Thoracic aorta (tissue), 2 donors: ENCODE measurements at regions not wholly inside any gene's neighbourhood (a gene's known extent, or its start where the extent isn't known, plus 50 kb on each side); places are given as distances from the start of the nearest gene placed in this dataset.
"Not testable (repeated sequence)": the region's sequence is repeated elsewhere in the genome, so short reads cannot be mapped to it uniquely, and the experiment has no call there.

ENCODE experiments used
- ATAC-seq: fragments of 150-250 bp; one replicate; pipeline ENCODE4 v1.8.0; 2017; ENCODE audit warnings: low read depth; ENCODE audit not compliant: insufficient number of reproducible peaks, low FRiP score
- DNase-seq: peaks from one replicate; pipeline ENCODE4 v3.0.0-alpha.2; 2020; ENCODE audit warnings: low spot score
- H3K27ac ChIP-seq, 2 donors: fragments of 200-600 bp; sonication (generic); 1 replicate in 1 of 2; 2 replicates in 1 of 2; pipeline ENCODE4 v1.5.1; 2016; ENCODE audit warnings: mild to moderate bottlenecking in 2 of 2, moderate library complexity in 2 of 2
- H3K27me3 ChIP-seq: fragments of 200-600 bp; sonication (generic); replicated peaks from 2 replicates; pipeline ENCODE4 v1.6.0; 2016; ENCODE audit warnings: mild to moderate bottlenecking; ENCODE audit not compliant: insufficient read depth
- H3K36me3 ChIP-seq: fragments of 200-600 bp; sonication (generic); one replicate; pipeline ENCODE4 v1.5.1; 2016
- H3K4me1 ChIP-seq, 2 donors: fragments of 200-600 bp; sonication (generic); 1 replicate in 1 of 2; 2 replicates in 1 of 2; pipeline versions ENCODE4 v1.5.1 to v1.6.0; 2016; ENCODE audit warnings: low read depth in 2 of 2, mild to moderate bottlenecking in 1 of 2; ENCODE audit not compliant: control insufficient read depth in 1 of 2
- H3K4me3 ChIP-seq: fragments of 200-600 bp; sonication (generic); 2 replicates; pipeline ENCODE4 v1.5.1; 2016; ENCODE audit warnings: mild to moderate bottlenecking
- H3K9me3 ChIP-seq: fragments of 200-600 bp; sonication (generic); 2 replicates; pipeline ENCODE4 v1.5.1; 2016
- TF ChIP-seq, protein P1 (sequence below): fragments of 200-600 bp; sonication (generic); IDR thresholded peaks from one replicate; pipeline ENCODE4 v1.5.1; 2019; ENCODE audit warnings: antibody characterized with exemption

DNA sequence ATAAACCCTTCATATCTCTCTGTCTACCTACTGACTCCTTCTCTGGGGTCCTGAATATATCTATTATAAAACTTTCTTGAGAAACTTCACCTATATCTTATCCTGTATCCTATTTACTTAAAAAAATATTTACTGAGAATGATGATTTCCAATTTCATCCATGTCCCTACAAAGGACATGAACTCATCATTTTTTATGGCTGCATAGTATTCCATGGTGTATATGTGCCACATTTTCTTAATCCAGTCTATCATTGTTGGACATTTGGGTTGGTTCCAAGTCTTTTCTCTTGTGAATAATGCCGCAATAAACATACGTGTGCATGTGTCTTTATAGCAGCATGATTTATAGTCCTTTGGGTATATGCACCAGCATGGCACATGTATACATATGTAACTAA is 301.7 kb upstream of the RAI14 start:
- not testable (repeated sequence) for ATAC-seq, H3K27ac ChIP-seq, H3K4me1 ChIP-seq, H3K27me3 ChIP-seq, H3K36me3 ChIP-seq, DNase-seq, H3K4me3 ChIP-seq, H3K9me3 ChIP-seq

DNA sequence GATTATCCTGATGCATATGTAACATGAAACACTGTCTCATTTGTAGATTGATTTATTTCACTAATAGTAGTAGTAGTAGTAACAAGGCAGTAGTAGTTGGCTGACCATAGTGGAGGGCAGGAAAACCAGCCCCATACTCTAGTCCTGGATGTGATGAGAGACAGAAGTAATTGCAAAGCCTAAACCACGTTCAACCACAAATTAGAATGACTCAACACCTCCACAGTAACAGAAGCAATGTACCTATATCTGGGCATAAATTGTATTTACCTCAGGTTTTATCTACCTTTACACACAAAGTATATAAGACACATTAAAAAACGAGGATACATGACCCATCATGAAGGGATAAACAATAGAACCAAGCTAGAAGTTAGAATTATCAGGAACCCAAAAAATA is 284.7 kb upstream of the RAI14 start:
- not testable (repeated sequence) for H3K4me1 ChIP-seq, H3K4me3 ChIP-seq, H3K27me3 ChIP-seq, H3K36me3 ChIP-seq, DNase-seq, ATAC-seq, H3K9me3 ChIP-seq, H3K27ac ChIP-seq

DNA sequence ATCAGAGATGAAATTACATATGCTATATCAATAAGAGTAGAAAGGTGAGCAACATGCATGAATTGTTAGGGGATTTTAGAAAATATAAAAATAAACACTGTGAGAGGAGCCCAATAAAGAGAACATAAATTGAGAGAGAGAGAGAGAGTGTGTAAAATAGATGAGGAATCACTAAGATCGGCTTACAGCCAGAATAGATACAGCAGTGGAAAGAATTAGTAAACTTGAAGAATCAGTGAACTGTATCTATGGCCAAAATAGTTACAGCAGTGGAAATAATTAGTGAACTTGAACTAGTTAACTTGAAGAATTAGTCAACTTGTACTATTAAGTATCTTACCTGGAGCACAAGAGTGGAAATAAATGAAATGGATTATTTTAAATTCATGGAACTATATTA is 284.3 kb upstream of the RAI14 start:
- not testable (repeated sequence) for H3K27me3 ChIP-seq, H3K27ac ChIP-seq, H3K36me3 ChIP-seq, H3K4me3 ChIP-seq, H3K9me3 ChIP-seq, H3K4me1 ChIP-seq, ATAC-seq, DNase-seq

DNA sequence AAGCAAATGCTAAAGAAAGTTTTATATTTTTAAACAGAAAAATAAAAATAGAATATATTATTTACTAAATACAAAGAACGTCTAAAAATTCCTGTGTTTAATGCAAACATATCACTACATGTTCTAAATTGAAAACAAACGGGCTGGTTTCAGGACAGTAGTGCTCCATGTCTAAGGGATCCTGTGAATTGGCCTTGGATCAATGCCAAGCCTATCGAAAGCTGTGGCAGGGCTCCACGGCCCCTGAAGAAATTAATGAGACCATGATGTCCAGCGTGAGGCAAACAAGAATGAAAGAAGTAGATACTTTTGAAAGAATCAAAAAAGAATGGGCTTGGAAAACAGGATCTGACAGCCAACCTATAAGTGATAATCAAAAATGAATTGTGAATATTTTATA is 283.4 kb upstream of the RAI14 start:
- not testable (repeated sequence) for DNase-seq, H3K4me1 ChIP-seq, H3K36me3 ChIP-seq, H3K27me3 ChIP-seq, ATAC-seq, H3K4me3 ChIP-seq, H3K9me3 ChIP-seq, H3K27ac ChIP-seq

DNA sequence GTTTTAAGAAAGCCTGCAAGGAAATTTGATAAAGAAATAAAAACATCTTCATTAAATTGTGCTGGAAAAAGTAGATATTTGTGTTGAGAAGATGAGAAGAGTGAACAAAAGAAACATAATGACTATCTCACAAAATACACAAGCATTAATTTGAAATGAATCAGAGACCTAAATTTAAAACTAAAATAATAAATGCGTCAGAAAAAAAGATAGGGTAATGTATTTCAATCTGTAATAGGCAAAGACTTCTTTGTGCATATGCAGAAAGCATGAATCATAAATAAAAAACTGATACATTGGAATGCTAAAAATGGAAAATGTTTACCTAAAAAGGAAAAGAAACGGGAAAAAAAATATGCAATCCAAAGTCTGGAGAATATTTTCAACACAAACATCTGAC is 278.5 kb upstream of the RAI14 start:
- not testable (repeated sequence) for ATAC-seq, DNase-seq, H3K27ac ChIP-seq

DNA sequence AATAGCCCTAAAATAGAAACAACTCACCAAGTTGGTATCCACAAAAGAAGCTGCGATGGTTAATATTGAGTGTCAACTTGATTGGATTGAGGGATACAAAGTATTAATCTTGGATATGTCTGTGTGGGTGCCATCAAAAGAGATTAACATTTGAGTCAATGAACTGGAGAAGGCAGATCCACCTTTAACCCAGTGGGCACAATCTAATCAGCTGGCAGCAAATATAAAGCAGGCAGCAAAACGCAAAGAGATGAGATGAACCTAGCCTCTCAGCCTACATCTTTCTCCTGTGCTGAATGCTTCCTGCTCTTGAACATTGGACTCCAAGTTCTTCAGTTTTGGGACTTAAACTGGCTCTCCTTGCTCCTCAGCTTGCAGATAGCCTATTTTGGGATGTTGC is 277.6 kb upstream of the RAI14 start:
- ATAC-seq, DNase-seq, H3K4me3 ChIP-seq, H3K27me3 ChIP-seq, H3K4me1 ChIP-seq, H3K9me3 ChIP-seq, H3K36me3 ChIP-seq, H3K27ac ChIP-seq: not testable (repeated sequence)

More for the DNA sequence above, 278.5 kb upstream of the RAI14 start:
- not testable (repeated sequence) for H3K4me1 ChIP-seq, H3K9me3 ChIP-seq, H3K27me3 ChIP-seq, H3K36me3 ChIP-seq, H3K4me3 ChIP-seq

DNA sequence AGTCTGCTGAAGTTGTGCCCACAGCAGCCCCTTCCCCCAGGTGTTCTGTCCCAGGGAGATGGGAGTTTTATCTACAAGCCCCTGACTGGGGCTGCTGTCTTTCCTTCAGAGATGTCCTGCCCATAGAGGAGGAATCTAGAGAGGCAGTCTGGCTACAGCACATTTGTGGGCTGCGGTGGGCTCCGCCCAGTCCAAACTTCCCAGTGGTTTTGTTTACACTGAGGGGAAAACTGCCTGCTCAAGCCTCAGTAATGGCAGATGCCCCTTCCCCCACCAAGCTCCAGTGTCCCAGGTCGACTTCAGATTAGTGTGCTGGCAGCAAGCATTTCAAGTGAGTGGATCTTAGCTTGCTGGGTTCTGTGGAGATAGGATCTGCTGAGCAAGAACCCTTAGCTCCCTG is 267.4 kb upstream of the RAI14 start:
- not testable (repeated sequence) for H3K4me3 ChIP-seq, H3K27ac ChIP-seq, H3K9me3 ChIP-seq, ATAC-seq, H3K27me3 ChIP-seq, H3K36me3 ChIP-seq, H3K4me1 ChIP-seq, DNase-seq

DNA sequence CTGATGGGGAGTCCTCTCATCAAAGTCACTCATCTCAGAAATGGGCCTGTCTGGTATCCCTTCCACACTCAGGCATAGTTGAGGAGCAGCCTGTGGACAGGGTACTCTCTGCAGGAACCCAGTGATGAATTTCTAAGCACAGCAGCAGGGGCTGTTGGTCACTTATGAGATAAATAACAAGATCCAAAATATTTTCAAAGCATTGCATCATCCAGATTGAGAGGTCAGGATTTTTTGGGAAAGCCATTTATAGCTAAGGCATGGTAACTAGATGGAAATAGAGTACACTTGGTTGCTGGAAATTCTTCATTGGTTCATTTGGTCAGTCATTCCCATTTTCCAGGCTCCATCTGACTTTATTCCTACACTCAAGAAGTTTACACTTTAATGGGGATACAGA is 246.8 kb upstream of the RAI14 start:
- H3K4me3 ChIP-seq: no peak overlapping the region
- no peaks in the 10 kb centered on the region for H3K9me3 ChIP-seq
- no peak overlapping the region for H3K27ac ChIP-seq
- H3K27me3 ChIP-seq: no peaks in the 10 kb centered on the region
- H3K4me1 ChIP-seq: no peaks in the 10 kb centered on the region
- TF ChIP-seq, protein P1, sequence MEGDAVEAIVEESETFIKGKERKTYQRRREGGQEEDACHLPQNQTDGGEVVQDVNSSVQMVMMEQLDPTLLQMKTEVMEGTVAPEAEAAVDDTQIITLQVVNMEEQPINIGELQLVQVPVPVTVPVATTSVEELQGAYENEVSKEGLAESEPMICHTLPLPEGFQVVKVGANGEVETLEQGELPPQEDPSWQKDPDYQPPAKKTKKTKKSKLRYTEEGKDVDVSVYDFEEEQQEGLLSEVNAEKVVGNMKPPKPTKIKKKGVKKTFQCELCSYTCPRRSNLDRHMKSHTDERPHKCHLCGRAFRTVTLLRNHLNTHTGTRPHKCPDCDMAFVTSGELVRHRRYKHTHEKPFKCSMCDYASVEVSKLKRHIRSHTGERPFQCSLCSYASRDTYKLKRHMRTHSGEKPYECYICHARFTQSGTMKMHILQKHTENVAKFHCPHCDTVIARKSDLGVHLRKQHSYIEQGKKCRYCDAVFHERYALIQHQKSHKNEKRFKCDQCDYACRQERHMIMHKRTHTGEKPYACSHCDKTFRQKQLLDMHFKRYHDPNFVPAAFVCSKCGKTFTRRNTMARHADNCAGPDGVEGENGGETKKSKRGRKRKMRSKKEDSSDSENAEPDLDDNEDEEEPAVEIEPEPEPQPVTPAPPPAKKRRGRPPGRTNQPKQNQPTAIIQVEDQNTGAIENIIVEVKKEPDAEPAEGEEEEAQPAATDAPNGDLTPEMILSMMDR: no peak
- no peak for ATAC-seq
- no peak for DNase-seq
- no peaks in the 10 kb centered on the region for H3K36me3 ChIP-seq

DNA sequence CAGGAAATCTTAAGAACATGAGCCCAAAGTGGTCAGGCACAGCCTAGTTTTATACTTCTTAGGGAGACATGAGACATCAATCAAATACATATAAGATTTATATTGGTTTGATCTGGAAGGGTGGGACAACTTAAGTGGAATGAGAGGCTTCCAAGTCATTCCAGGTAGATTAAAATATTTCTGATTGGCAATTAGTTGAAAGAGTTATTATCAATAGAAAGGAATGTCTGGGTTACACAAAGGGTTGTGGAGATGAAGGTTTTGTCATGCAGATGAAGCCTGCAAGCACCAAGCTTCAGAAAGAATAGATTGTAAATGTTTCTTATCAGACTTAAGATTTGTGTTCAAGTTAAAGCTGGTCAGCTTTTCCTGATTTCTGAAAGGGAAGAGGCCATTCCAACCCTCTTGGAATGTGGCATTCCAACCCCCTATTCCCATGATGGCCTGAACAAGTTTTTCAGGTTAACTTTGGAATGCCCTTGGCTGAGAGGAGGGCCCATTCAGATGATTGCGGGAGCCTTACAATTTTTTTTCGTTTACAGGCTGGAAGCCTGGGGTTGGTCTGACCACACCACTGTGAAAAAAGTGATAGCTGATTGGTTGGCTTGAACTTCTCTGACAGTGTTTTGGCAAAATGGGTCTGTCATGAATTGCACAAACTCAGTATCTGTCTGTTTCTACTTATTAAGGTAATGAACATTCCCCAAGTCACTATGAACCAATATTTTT is 245.6 kb upstream of the RAI14 start:
- H3K27ac ChIP-seq: no peak overlapping the region
- no peaks in the 10 kb centered on the region for H3K36me3 ChIP-seq
- ATAC-seq: no peak
- no peaks in the 10 kb centered on the region for H3K27me3 ChIP-seq
- DNase-seq: no peak
- H3K4me3 ChIP-seq: no peak overlapping the region
- no peaks in the 10 kb centered on the region for H3K4me1 ChIP-seq
- TF ChIP-seq, protein P1: no peak
- H3K9me3 ChIP-seq: no peaks in the 10 kb centered on the region
